ENCODE measurements at regions not wholly inside any gene's neighbourhood (a gene's known extent, or its start where the extent isn't known, plus 50 kb on each side); places are given as distances from the start of the nearest gene placed in this dataset.
"Not testable (repeated sequence)": the region's sequence is repeated elsewhere in the genome, so short reads cannot be mapped to it uniquely, and the experiment has no call there.

DNA sequence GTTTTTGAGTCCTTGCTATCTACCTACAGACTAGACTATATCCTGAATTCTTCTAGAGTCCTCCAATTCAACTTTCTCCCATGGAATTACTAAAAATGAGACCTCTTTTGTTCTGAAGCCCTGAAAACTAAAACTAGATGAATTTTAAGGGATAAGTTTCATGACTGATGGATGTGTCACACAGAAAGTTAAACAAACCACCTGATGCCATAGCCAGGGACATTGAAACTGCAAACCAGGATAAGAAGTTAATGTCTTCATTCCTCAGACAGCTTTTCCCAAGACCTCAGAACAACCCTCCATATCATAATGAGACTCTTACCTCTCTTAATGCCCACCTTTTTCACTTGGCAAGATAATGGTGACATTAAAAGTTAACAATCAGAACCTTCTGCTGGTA lies 81.5 kb upstream of the PTPN13 start:
- DNase-seq: no peak
- no peaks in the 10 kb centered on the region for H3K36me3 ChIP-seq (ENCODE audit: control insufficient read depth, insufficient read depth, low read length)
- Mint-ChIP-seq H3K27me3 (peaks cover 20% of the 10 kb centered on the region), H3K4me1 (no peaks in the 10 kb centered on the region), H3K4me3 (no peak overlapping the region), H3K36me3 (no peaks in the 10 kb centered on the region), H3K9me3 (no peaks in the 10 kb centered on the region), H3K27ac (no peak overlapping the region)
- no peaks in the 10 kb centered on the region for H3K4me1 ChIP-seq (ENCODE audit: control insufficient read depth, insufficient read depth, low read length, poor library complexity, severe bottlenecking)
- H3K27me3 ChIP-seq (ENCODE audit: control insufficient read depth, insufficient read depth, low read length): no peaks in the 10 kb centered on the region
- no peaks in the 10 kb centered on the region for H3K9me3 ChIP-seq (ENCODE audit: control insufficient read depth in 2 of 2, low read length in 2 of 2)
- no peak for ATAC-seq (ENCODE audit: low read depth in 2 of 2)
- no peak overlapping the region for H3K4me3 ChIP-seq (ENCODE audit: low read depth, low read length)
- H3K27ac ChIP-seq (ENCODE audit: insufficient read depth, low read length, poor library complexity, severe bottlenecking): no peak overlapping the region

DNA sequence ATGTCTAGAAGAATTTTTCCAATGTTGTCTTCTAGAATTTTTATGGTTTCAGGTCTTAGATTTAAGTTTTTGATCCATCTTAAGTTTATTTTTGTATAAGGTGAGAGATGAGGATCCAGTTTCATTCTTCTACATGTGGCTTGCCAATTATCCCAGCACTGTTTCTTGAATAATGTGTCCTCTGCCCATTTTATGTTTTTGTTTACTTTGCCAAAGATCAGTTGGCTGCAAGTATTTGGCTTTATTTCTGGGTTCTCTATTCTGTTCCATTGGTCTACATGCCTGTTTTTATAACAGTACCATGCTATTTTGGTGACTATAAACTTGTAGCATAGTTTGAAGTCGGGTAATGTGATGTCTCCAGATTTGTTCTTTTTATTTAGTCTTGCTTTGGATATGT lies 78.2 kb upstream of the PTPN13 start:
- DNase-seq; H3K9me3 ChIP-seq (ENCODE audit: control insufficient read depth in 2 of 2, low read length in 2 of 2); H3K36me3 Mint-ChIP-seq; ATAC-seq (ENCODE audit: low read depth in 2 of 2); H3K27ac Mint-ChIP-seq; H3K27ac ChIP-seq (ENCODE audit: insufficient read depth, low read length, poor library complexity, severe bottlenecking); H3K36me3 ChIP-seq (ENCODE audit: control insufficient read depth, insufficient read depth, low read length); H3K4me1 Mint-ChIP-seq; H3K27me3 ChIP-seq (ENCODE audit: control insufficient read depth, insufficient read depth, low read length); H3K4me1 ChIP-seq (ENCODE audit: control insufficient read depth, insufficient read depth, low read length, poor library complexity, severe bottlenecking); H3K4me3 Mint-ChIP-seq; H3K4me3 ChIP-seq (ENCODE audit: low read depth, low read length): not testable (repeated sequence)
- peaks cover 0 to 10% (median 8%) of the 10 kb centered on the region in 7 donors for H3K9me3 Mint-ChIP-seq
- peaks cover 20% of the 10 kb centered on the region for H3K27me3 Mint-ChIP-seq

DNA sequence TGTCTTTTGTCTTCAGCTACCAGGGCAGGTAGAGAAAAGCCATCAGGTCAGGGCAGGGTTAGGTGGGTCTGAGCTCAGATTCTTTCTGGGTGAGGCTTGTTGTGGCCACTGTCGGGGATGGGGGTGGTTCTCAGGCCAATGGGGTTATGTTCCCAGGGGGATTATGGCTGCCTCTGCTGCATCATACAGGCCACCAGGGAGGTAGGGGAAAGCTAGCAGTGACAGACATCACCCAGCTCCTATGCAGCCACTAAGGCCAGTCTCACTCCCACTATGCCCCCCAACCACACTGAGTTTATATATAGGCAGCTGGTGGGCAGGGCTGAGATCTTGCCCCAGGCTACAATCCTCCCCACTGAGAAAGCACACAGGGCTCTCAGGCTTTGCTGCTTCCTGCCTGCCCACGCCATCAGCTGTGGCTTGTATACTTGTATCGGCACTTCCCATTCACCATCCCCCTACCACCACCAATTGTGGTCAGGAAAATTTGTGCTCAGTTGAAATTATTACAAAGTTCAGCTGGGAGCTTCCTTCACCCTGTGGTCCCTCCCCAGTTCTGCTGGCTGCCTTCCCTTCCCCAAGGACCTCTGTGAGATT lies 72.6 kb upstream of the PTPN13 start:
- Mint-ChIP-seq H3K27me3 (peaks cover 17% of the 10 kb centered on the region), H3K9me3 (peaks cover 0 to 17% (median 12%) of the 10 kb centered on the region in 7 donors), H3K4me3 (no peak overlapping the region), H3K36me3 (no peaks in the 10 kb centered on the region), H3K27ac (no peak overlapping the region), H3K4me1 (no peaks in the 10 kb centered on the region)
- ATAC-seq (ENCODE audit: low read depth in 2 of 2) (no peak), DNase-seq (no peak)
- Histone ChIP-seq H3K9me3 (ENCODE audit: control insufficient read depth in 2 of 2, low read length in 2 of 2) (peaks cover 2 to 8% of the 10 kb centered on the region in 2 experiments), H3K36me3 (ENCODE audit: control insufficient read depth, insufficient read depth, low read length) (no peaks in the 10 kb centered on the region), H3K27ac (ENCODE audit: insufficient read depth, low read length, poor library complexity, severe bottlenecking) (no peak overlapping the region), H3K27me3 (ENCODE audit: control insufficient read depth, insufficient read depth, low read length) (no peaks in the 10 kb centered on the region), H3K4me3 (ENCODE audit: low read depth, low read length) (no peak overlapping the region), H3K4me1 (ENCODE audit: control insufficient read depth, insufficient read depth, low read length, poor library complexity, severe bottlenecking) (no peaks in the 10 kb centered on the region)

DNA sequence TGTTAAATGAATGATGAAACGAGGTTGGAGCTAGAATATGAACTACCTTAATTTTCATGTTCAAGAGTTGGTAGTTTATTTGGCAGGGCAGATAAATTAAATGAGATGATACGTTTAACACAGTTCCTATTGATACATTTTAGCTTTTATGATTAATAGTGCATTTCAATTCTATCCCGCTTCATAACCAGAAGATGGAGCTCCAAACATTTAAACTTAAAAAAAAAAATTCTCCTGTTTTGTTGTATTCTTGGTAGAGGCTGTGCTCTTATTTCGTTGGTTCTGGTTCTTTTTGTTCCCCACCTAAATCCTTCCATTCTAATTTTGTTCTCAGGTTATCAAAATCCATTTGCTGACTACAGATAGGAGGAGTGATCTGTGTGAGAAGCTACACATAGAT lies 71.8 kb upstream of the PTPN13 start:
- Mint-ChIP-seq H3K4me1 (no peaks in the 10 kb centered on the region), H3K36me3 (no peaks in the 10 kb centered on the region), H3K4me3 (no peak overlapping the region), H3K9me3 (peaks cover 0 to 17% (median 12%) of the 10 kb centered on the region in 7 donors), H3K27ac (no peak overlapping the region), H3K27me3 (peaks cover 17% of the 10 kb centered on the region)
- DNase-seq (no peak), ATAC-seq (ENCODE audit: low read depth in 2 of 2) (no peak)
- Histone ChIP-seq H3K4me1 (ENCODE audit: control insufficient read depth, insufficient read depth, low read length, poor library complexity, severe bottlenecking) (no peaks in the 10 kb centered on the region), H3K4me3 (ENCODE audit: low read depth, low read length) (no peak overlapping the region), H3K9me3 (ENCODE audit: control insufficient read depth in 2 of 2, low read length in 2 of 2) (peaks cover 2 to 8% of the 10 kb centered on the region in 2 experiments), H3K27ac (ENCODE audit: insufficient read depth, low read length, poor library complexity, severe bottlenecking) (no peak overlapping the region), H3K27me3 (ENCODE audit: control insufficient read depth, insufficient read depth, low read length) (no peaks in the 10 kb centered on the region), H3K36me3 (ENCODE audit: control insufficient read depth, insufficient read depth, low read length) (no peaks in the 10 kb centered on the region)

DNA sequence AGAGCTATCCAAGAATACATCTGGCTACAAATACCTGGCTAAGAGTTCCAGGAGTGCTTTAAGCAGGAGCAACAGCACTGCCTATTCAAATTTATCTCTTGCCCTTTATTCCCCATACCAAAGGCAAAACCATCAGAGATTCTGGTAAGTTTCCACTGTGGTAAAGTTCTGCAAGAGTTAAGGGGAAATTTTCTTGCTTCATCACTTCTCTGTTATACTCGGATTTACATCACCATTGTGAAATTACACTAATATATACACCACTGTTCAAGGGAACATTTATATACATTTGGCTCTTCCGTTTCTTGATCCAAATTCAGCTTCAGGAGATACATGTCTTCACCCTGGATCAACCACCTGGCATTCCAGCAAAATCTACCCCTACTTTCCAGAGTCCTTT lies 70.8 kb upstream of the PTPN13 start:
- no peaks in the 10 kb centered on the region for H3K27me3 ChIP-seq (ENCODE audit: control insufficient read depth, insufficient read depth, low read length)
- H3K9me3 ChIP-seq (ENCODE audit: control insufficient read depth in 2 of 2, low read length in 2 of 2): peaks cover 2 to 8% of the 10 kb centered on the region in 2 experiments
- Mint-ChIP-seq H3K9me3 (peaks cover 0 to 17% (median 12%) of the 10 kb centered on the region in 7 donors), H3K27ac (no peak overlapping the region), H3K36me3 (no peaks in the 10 kb centered on the region), H3K4me3 (no peak overlapping the region), H3K4me1 (no peaks in the 10 kb centered on the region), H3K27me3 (peaks cover 15% of the 10 kb centered on the region)
- no peak for DNase-seq
- no peaks in the 10 kb centered on the region for H3K4me1 ChIP-seq (ENCODE audit: control insufficient read depth, insufficient read depth, low read length, poor library complexity, severe bottlenecking)
- no peak overlapping the region for H3K4me3 ChIP-seq (ENCODE audit: low read depth, low read length)
- no peak overlapping the region for H3K27ac ChIP-seq (ENCODE audit: insufficient read depth, low read length, poor library complexity, severe bottlenecking)
- no peak for ATAC-seq (ENCODE audit: low read depth in 2 of 2)
- no peaks in the 10 kb centered on the region for H3K36me3 ChIP-seq (ENCODE audit: control insufficient read depth, insufficient read depth, low read length)

DNA sequence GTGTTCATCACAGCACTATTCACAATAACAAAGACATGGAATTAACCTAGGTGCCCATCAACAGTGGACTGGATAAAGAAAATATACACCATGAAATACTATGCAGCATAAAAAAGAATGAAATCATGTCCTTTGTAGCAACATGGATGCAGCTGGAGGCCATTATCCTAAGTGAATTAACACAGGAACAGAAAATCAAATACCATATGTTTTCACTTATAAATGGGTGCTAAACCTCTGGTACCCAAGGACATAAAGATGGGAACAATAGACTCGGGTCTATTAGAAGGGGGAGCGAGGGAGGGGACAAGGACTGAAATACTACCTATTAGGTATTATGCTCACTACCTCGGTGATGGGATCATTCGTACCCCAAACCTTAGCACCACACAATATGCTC lies 66.4 kb upstream of the PTPN13 start:
- H3K27me3 ChIP-seq (ENCODE audit: control insufficient read depth, insufficient read depth, low read length); H3K4me1 ChIP-seq (ENCODE audit: control insufficient read depth, insufficient read depth, low read length, poor library complexity, severe bottlenecking); H3K9me3 Mint-ChIP-seq; ATAC-seq (ENCODE audit: low read depth in 2 of 2); DNase-seq; H3K36me3 Mint-ChIP-seq; H3K9me3 ChIP-seq (ENCODE audit: control insufficient read depth in 2 of 2, low read length in 2 of 2); H3K27ac Mint-ChIP-seq; H3K4me3 Mint-ChIP-seq; H3K4me1 Mint-ChIP-seq; H3K27me3 Mint-ChIP-seq; H3K27ac ChIP-seq (ENCODE audit: insufficient read depth, low read length, poor library complexity, severe bottlenecking); H3K36me3 ChIP-seq (ENCODE audit: control insufficient read depth, insufficient read depth, low read length); H3K4me3 ChIP-seq (ENCODE audit: low read depth, low read length): not testable (repeated sequence)

DNA sequence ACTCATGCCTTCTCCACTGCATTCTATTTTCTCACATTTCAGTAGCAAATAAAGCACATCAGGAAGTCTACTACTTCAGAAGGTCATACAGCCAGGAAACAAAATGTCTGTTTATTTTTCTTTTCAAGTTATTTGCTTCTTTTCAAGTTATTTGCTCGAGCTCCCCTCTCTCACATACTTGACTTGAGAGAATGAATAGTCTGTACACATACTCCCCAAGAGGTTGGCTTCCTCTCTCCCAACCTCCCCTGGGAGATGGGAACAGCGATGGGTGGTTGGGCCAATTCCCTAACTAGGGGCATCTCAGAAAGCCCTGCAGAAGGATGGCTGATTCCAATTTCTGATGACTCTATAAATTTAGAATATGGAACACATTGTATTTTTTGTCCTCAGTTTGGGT lies 64.7 kb upstream of the PTPN13 start:
- H3K27ac Mint-ChIP-seq: no peak overlapping the region
- Histone ChIP-seq H3K4me1 (ENCODE audit: control insufficient read depth, insufficient read depth, low read length, poor library complexity, severe bottlenecking) (no peaks in the 10 kb centered on the region), H3K4me3 (ENCODE audit: low read depth, low read length) (no peak overlapping the region), H3K9me3 (ENCODE audit: control insufficient read depth in 2 of 2, low read length in 2 of 2) (no peaks in the 10 kb centered on the region), H3K27me3 (ENCODE audit: control insufficient read depth, insufficient read depth, low read length) (no peaks in the 10 kb centered on the region), H3K36me3 (ENCODE audit: control insufficient read depth, insufficient read depth, low read length) (no peaks in the 10 kb centered on the region), H3K27ac (ENCODE audit: insufficient read depth, low read length, poor library complexity, severe bottlenecking) (no peak overlapping the region)
- H3K9me3 Mint-ChIP-seq: peaks cover 0 to 6% (median 1%) of the 10 kb centered on the region in 7 donors
- no peaks in the 10 kb centered on the region for H3K27me3 Mint-ChIP-seq
- no peak for DNase-seq
- ATAC-seq (ENCODE audit: low read depth in 2 of 2): no peak
- no peaks in the 10 kb centered on the region for H3K4me1 Mint-ChIP-seq
- H3K4me3 Mint-ChIP-seq: no peak overlapping the region
- H3K36me3 Mint-ChIP-seq: no peaks in the 10 kb centered on the region

DNA sequence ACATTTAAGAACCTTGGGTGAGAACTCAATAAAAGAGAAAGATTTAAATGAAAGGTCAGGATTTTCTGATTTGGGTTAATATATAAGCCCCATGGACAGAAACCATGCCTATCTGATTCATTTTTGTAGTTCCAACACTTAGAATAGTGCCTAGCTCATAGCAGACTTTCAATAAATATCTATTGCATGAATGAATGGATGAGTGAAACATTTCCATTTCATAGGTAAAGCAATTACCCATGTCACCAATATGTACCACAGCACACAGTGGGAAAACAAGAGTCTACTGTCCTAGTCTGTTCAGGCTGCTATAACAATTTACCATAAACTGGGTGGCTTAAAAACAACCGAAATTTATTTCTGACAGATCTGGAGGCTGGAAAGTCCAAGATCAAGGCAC lies 63.9 kb upstream of the PTPN13 start:
- Histone ChIP-seq H3K4me1 (ENCODE audit: control insufficient read depth, insufficient read depth, low read length, poor library complexity, severe bottlenecking) (no peaks in the 10 kb centered on the region), H3K36me3 (ENCODE audit: control insufficient read depth, insufficient read depth, low read length) (no peaks in the 10 kb centered on the region), H3K4me3 (ENCODE audit: low read depth, low read length) (no peak overlapping the region), H3K9me3 (ENCODE audit: control insufficient read depth in 2 of 2, low read length in 2 of 2) (no peaks in the 10 kb centered on the region), H3K27ac (ENCODE audit: insufficient read depth, low read length, poor library complexity, severe bottlenecking) (no peak overlapping the region), H3K27me3 (ENCODE audit: control insufficient read depth, insufficient read depth, low read length) (no peaks in the 10 kb centered on the region)
- H3K27ac Mint-ChIP-seq: no peak overlapping the region
- no peaks in the 10 kb centered on the region for H3K36me3 Mint-ChIP-seq
- H3K9me3 Mint-ChIP-seq: peaks cover 0 to 6% (median 0%) of the 10 kb centered on the region in 7 donors
- H3K4me3 Mint-ChIP-seq: no peak overlapping the region
- no peaks in the 10 kb centered on the region for H3K27me3 Mint-ChIP-seq
- DNase-seq (no peak), ATAC-seq (ENCODE audit: low read depth in 2 of 2) (no peak)
- H3K4me1 Mint-ChIP-seq: no peaks in the 10 kb centered on the region
